GM23338 (cell line): ENCODE measurements at regions not wholly inside any gene's neighbourhood (a gene's known extent, or its start where the extent isn't known, plus 50 kb on each side); places are given as distances from the start of the nearest gene placed in this dataset.

Source experiments
- ATAC-seq: fragments of 200-7000 bp; cut with Tn5 transposase; 3 replicates; pipeline ENCODE4 v1.9.1; 2020
- DNase-seq: peaks from one replicate; pipeline ENCODE4 v3.0.0-alpha.2; 2015; ENCODE audit warnings: low spot score
- H2AFZ ChIP-seq: fragments of 200-600 bp; sonication (generic); 2 replicates; pipeline ENCODE4 v1.8.0; 2016; ENCODE audit warnings: antibody characterized with exemption, mild to moderate bottlenecking, moderate library complexity
- H3F3A ChIP-seq: fragments of 200-600 bp; sonication (generic); replicated peaks from 2 replicates; pipeline ENCODE4 v1.8.0; 2017; ENCODE audit warnings: antibody characterized with exemption, mixed run types, low read depth
- H3K27ac ChIP-seq: fragments of 200-600 bp; sonication (generic); 2 replicates; pipeline ENCODE4 v1.6.1; 2016; ENCODE audit warnings: low read depth
- H3K27me3 ChIP-seq: fragments of 200-600 bp; sonication (generic); 2 replicates; pipeline ENCODE4 v1.8.0; 2016; ENCODE audit warnings: mild to moderate bottlenecking, mixed run types, moderate library complexity; ENCODE audit not compliant: insufficient read depth
- H3K36me3 ChIP-seq: fragments of 200-600 bp; sonication (generic); 2 replicates; pipeline ENCODE4 v1.8.0; 2016; ENCODE audit warnings: mild to moderate bottlenecking; ENCODE audit not compliant: insufficient read depth
- H3K4me1 ChIP-seq: fragments of 200-600 bp; sonication (generic); 2 replicates; pipeline ENCODE4 v1.8.0; 2016; ENCODE audit warnings: mild to moderate bottlenecking, moderate library complexity; ENCODE audit not compliant: insufficient read depth
- H3K4me2 ChIP-seq: fragments of 200-600 bp; sonication (generic); 2 replicates; pipeline ENCODE4 v1.7.1; 2017; ENCODE audit warnings: mixed run types
- H3K4me3 ChIP-seq: fragments of 200-600 bp; sonication (generic); 2 replicates; pipeline ENCODE4 v1.6.1; 2016; ENCODE audit warnings: mixed run types
- H3K79me2 ChIP-seq: fragments of 200-600 bp; sonication (generic); replicated peaks from 2 replicates; pipeline ENCODE4 v1.8.0; 2017; ENCODE audit warnings: mild to moderate bottlenecking; ENCODE audit not compliant: insufficient read depth
- H3K9me2 ChIP-seq: fragments of 200-600 bp; sonication (generic); 2 replicates; pipeline ENCODE4 v1.8.0; 2017; ENCODE audit not compliant: insufficient read depth
- H4K20me1 ChIP-seq: fragments of 200-600 bp; sonication (generic); replicated peaks from 2 replicates; pipeline ENCODE4 v1.8.0; 2017; ENCODE audit warnings: mild to moderate bottlenecking; ENCODE audit not compliant: insufficient read depth
- H3K27ac Mint-ChIP-seq: 2 replicates; pipeline ENCODE4 v1.8.0; 2020; ENCODE audit warnings: inconsistent platforms, mild to moderate bottlenecking, moderate library complexity, mixed read lengths
- H3K27me3 Mint-ChIP-seq: 3 replicates; pipeline ENCODE4 v1.8.0; 2022; ENCODE audit warnings: low read depth, mild to moderate bottlenecking, moderate library complexity, mixed read lengths, inconsistent platforms; ENCODE audit not compliant: insufficient read depth, poor library complexity
- H3K36me3 Mint-ChIP-seq: 3 replicates; pipeline ENCODE4 v1.8.0; 2021; ENCODE audit warnings: low read depth, mild to moderate bottlenecking, inconsistent platforms, moderate library complexity, mixed read lengths
- H3K4me1 Mint-ChIP-seq: 3 replicates; pipeline ENCODE4 v1.8.0; 2020; ENCODE audit warnings: mild to moderate bottlenecking, inconsistent platforms, mixed read lengths
- H3K4me3 Mint-ChIP-seq: 3 replicates; pipeline ENCODE4 v1.8.0; 2021; ENCODE audit warnings: moderate library complexity, mild to moderate bottlenecking, inconsistent platforms, mixed read lengths
- H3K9me3 Mint-ChIP-seq: 3 replicates; pipeline ENCODE4 v1.8.0; 2020; ENCODE audit warnings: moderate library complexity, mild to moderate bottlenecking, inconsistent platforms, mixed read lengths
- ETS1 ChIP-seq: IDR thresholded peaks from 2 replicates; pipeline ENCODE4 v1.6.1; 2016; ENCODE audit warnings: antibody characterized with exemption
- EZH2phosphoT487 ChIP-seq: fragments of 200-600 bp; sonication (generic); IDR thresholded peaks from one replicate; pipeline ENCODE4 v1.8.1; 2018; ENCODE audit warnings: antibody characterized with exemption; ENCODE audit not compliant: unreplicated experiment
- POLR2AphosphoS5 ChIP-seq: IDR thresholded peaks from 2 replicates; pipeline ENCODE4 v1.6.1; 2016; ENCODE audit warnings: antibody characterized with exemption, low read depth
- ZNF462 ChIP-seq: fragments of 250-450 bp; sonication (Bioruptor Pico); IDR thresholded peaks from 2 replicates; pipeline ENCODE4 v1.5.0; 2020; ENCODE audit warnings: mild to moderate bottlenecking, moderate library complexity

- H3K4me1 ChIP-seq = peaks cover 27% of the 10 kb centered on the region
- no peaks in the 10 kb centered on the region for H3K36me3 Mint-ChIP-seq
Measured at GRCh38 chr14:100450736-100451135, 127.6 kb downstream of the SLC25A47 start.

More at GRCh38 chr14:100450736-100451135, 127.6 kb downstream of the SLC25A47 start:
- H3K4me3 ChIP-seq = no peak overlapping the region
- DNase-seq (no peak), ATAC-seq (no peak)
- no peak overlapping the region for H3K4me2 ChIP-seq
- Mint-ChIP-seq H3K4me1 (peaks cover 34% of the 10 kb centered on the region), H3K27me3 (peaks cover 11% of the 10 kb centered on the region), H3K9me3 (no peaks in the 10 kb centered on the region), H3K27ac (no peak overlapping the region), H3K4me3 (no peak overlapping the region)
- H3K27me3 ChIP-seq = no peaks in the 10 kb centered on the region
- no peak overlapping the region for H3K27ac ChIP-seq
- no peak for TF ChIP-seq EZH2phosphoT487
- TF ChIP-seq POLR2AphosphoS5 = no peak
- TF ChIP-seq ETS1 = no peak
- TF ChIP-seq ZNF462 = no peak
- H3F3A ChIP-seq = no peaks in the 10 kb centered on the region; the same call in 1 of the 2 replicates
- no peaks in the 10 kb centered on the region for H3K9me2 ChIP-seq
- H2AFZ ChIP-seq = no peak overlapping the region
- no peaks in the 10 kb centered on the region; the same call in 1 of the 2 replicates for H3K36me3 ChIP-seq
- peaks cover 4% of the 10 kb centered on the region; the same call in 1 of the 2 replicates for H3K79me2 ChIP-seq
- no peaks in the 10 kb centered on the region for H4K20me1 ChIP-seq
